ENCODE measurements at regions not wholly inside any gene's neighbourhood (a gene's known extent, or its start where the extent isn't known, plus 50 kb on each side); places are given as distances from the start of the nearest gene placed in this dataset.

DNA sequence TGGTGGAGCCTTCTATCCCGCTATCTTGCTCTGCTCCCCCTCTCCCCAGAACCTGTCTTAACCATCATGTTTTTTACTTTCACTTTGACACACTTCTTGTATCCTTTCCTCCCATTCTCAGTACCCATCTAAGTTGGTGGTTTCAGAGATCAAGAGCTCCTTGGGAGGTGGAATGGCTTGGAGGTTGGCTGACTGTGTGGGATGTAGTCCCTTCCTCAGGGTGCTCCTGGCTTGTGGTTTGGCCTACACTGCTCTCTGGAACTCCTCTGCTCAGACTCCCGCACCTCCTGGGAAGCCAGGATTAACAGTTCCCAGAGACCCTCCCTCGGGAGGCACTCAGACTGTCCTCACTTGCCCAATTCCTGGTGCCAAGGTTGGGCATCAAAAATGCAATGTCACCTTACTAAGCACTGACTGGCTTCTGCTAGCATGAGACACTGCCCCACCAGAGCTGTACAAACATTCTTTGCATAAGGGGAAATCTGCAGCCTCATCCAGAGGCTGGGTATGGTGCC is 93.1 kb upstream of the NAMPT start:
- TF ChIP-seq, protein P1, sequence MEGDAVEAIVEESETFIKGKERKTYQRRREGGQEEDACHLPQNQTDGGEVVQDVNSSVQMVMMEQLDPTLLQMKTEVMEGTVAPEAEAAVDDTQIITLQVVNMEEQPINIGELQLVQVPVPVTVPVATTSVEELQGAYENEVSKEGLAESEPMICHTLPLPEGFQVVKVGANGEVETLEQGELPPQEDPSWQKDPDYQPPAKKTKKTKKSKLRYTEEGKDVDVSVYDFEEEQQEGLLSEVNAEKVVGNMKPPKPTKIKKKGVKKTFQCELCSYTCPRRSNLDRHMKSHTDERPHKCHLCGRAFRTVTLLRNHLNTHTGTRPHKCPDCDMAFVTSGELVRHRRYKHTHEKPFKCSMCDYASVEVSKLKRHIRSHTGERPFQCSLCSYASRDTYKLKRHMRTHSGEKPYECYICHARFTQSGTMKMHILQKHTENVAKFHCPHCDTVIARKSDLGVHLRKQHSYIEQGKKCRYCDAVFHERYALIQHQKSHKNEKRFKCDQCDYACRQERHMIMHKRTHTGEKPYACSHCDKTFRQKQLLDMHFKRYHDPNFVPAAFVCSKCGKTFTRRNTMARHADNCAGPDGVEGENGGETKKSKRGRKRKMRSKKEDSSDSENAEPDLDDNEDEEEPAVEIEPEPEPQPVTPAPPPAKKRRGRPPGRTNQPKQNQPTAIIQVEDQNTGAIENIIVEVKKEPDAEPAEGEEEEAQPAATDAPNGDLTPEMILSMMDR (IDR thresholded peaks at IDR 0.05; ENCODE audit: extremely low read depth, insufficient read depth, missing control alignments): no peak
- in situ Hi-C loops (cut with MboI; ENCODE audit: low pct_unique_long_range_greater_than_20kb, low sequenced_read_pairs, unreplicated experiment): no loop called here
- DNase-seq (ENCODE audit: low spot score): no peak

DNA sequence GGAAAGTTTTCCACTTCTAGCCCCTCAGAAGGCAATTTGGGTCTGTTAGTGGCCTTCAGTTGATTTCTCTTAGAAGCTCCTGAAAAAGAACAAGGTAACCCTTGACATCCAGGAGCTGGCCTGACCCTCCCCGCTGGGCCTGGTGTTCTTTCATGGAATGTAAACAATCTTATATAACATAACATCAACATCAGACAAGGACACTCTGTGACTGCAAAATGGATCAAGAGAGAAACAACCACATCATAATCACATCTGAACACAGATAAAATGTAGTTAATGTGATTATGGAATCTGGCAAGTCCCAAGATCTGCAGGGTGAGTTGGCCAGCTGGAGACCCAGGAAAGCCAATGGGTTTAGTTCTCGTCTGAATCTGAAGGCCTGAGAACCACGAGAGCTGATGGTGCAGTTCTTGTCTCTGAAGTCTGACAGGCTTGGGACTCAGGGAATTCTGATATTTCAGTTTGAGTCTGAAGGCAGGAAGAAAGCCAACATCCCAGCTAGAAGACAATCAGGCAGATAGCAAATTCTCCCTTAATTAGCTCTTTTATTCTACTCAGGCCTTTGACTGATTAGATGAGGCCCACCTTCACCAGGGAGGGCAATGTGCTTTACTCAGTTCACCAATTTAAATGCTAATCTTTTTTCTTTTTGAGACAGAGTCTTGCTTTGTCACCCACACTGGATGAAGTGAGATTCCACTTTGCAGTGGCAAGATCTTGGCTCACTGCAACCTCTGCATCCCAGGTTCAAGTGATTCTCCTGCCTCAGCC is 91.4 kb upstream of the NAMPT start:
- no peak for DNase-seq (ENCODE audit: low spot score)
- TF ChIP-seq, protein P1 (IDR thresholded peaks at IDR 0.05; ENCODE audit: extremely low read depth, insufficient read depth, missing control alignments): no peak
- in situ Hi-C loops (cut with MboI; ENCODE audit: low pct_unique_long_range_greater_than_20kb, low sequenced_read_pairs, unreplicated experiment): no loop called here

DNA sequence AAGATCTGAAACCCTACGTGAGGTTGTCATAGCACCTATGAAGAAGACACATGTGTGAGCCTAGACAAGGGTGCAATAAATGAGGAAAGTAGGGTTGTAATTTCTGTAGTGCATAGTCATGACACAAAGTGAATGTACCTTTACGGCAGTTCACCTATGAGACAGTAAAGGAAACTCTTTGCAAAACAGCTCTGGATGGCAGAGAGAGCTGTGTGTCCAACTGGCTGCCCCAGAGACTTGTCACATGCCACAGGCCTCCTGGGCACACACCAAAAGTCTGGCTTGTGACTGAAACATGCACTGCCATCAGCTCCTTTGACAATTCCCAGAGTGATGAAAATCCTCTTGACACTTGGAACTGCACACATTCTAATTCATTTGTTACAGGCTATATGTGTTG is 90.7 kb upstream of the NAMPT start:
- TF ChIP-seq, protein P1 (IDR thresholded peaks at IDR 0.05; ENCODE audit: extremely low read depth, insufficient read depth, missing control alignments): no peak
- DNase-seq (ENCODE audit: low spot score): no peak
- in situ Hi-C loops (cut with MboI; ENCODE audit: low pct_unique_long_range_greater_than_20kb, low sequenced_read_pairs, unreplicated experiment): no loop called here

DNA sequence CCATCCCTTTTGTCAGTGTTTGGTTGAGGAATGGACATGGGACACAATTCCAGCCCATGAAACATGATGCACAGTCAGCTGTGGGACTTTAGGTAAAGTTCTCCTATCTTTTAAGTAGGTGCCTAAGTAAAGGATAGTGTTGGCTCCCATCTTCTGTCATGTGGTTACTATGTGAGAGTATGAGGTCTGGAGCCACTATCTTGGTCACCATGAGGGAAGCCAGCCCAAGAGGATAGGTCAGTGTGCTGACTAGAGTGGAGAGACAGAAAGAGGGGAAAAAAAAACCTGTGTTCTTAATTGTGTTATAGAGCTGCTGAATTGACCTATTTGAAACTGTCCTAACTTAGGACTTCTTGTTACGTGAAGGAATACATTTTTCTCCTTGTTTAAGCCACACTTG is 89.7 kb upstream of the NAMPT start:
- no peak for DNase-seq (ENCODE audit: low spot score)
- in situ Hi-C loops (cut with MboI; ENCODE audit: low pct_unique_long_range_greater_than_20kb, low sequenced_read_pairs, unreplicated experiment): no loop called here
- TF ChIP-seq, protein P1 (IDR thresholded peaks at IDR 0.05; ENCODE audit: extremely low read depth, insufficient read depth, missing control alignments): no peak

DNA sequence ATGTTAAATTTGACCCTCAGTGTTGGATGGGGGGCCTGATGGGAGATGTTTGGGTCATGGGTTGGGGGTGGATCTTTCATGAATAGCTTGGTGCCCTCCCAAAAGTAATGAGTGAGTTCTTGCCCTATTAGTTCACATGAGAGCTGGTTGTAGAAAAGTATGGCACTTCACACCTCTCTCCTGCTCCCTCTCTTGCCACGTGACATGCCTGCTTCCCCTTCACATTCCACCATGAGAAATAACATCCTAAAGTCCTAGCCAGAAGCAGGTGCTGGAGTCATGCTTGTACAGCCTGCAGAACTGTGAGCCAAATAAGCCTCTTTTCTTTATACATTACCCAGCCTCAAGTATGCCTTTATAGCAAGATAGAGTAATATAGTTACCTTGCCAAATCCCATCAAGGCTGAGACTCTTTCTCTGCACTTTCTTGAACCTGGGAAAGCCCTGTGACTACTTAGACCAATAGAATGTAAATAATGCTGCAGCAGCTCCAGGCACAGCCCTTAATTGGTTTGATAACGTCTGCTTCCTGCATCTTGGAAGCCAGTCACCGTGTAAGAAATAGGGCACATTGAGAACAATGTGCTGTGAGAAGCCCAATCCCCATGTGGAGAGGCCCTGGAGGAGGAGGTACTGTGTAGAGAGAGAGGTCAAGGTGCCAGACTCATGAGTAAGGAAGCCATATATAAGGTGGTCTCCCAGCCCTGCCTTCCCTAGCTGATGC is 88.0 kb upstream of the NAMPT start:
- DNase-seq (ENCODE audit: low spot score): no peak
- TF ChIP-seq, protein P1 (IDR thresholded peaks at IDR 0.05; ENCODE audit: extremely low read depth, insufficient read depth, missing control alignments): no peak
- in situ Hi-C loops (cut with MboI; ENCODE audit: low pct_unique_long_range_greater_than_20kb, low sequenced_read_pairs, unreplicated experiment): no loop called here

DNA sequence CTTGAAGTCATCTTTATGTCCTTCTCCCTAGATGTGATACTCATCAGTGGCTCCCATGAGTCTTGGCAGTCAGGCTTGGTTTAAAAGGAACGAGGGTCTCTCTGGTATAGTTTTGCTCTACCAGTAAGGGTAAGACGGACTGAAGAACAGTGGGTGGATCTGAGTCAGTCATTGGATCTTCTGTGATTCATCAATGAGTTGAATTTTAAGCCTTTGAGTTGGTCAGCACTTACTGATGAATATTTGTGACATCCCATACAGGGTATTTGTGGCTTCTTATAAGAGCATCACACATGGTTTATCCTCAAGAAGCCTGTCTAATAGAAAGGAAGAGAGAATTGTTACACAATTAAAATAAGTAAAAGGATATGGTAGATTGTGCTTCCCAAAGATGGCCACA is 87.3 kb upstream of the NAMPT start:
- in situ Hi-C loops (cut with MboI; ENCODE audit: low pct_unique_long_range_greater_than_20kb, low sequenced_read_pairs, unreplicated experiment): no loop called here
- TF ChIP-seq, protein P1 (IDR thresholded peaks at IDR 0.05; ENCODE audit: extremely low read depth, insufficient read depth, missing control alignments): no peak
- DNase-seq (ENCODE audit: low spot score): no peak
